Tibial nerve (tissue), 3 donors: ENCODE measurements at regions not wholly inside any gene's neighbourhood (a gene's known extent, or its start where the extent isn't known, plus 50 kb on each side); places are given as distances from the start of the nearest gene placed in this dataset.

ENCODE experiments used
- CTCF ChIP-seq, 5 experiments: fragments of 200-600 bp in 3 of 5; fragments of 450-650 bp in 2 of 5; sonication (generic) in 3 of 5; IDR thresholded peaks; one replicate each; pipeline ENCODE4 v1.5.1; 2016 to 2019; ENCODE audit warnings: antibody characterized with exemption in 5 of 5, mild to moderate bottlenecking in 3 of 5, moderate library complexity in 2 of 5
- POLR2A ChIP-seq, 2 donors: fragments of 450-650 bp; IDR thresholded peaks; one replicate each; pipeline ENCODE4 v1.6.1; 2017; ENCODE audit warnings: antibody characterized with exemption in 2 of 2, mild to moderate bottlenecking in 2 of 2, moderate library complexity in 2 of 2

GRCh38 chr16:35148748-35149147 is 1689.3 kb downstream of the TP53TG3F start:
- TF ChIP-seq CTCF (IDR thresholded peaks at IDR 0.05) (no peak), POLR2A (IDR thresholded peaks at IDR 0.05) (no peak)
